Keratinocyte (primary cell): ENCODE measurements at regions not wholly inside any gene's neighbourhood (a gene's known extent, or its start where the extent isn't known, plus 50 kb on each side); places are given as distances from the start of the nearest gene placed in this dataset.

Experiments
- CTCF ChIP-seq, 3 experiments: IDR thresholded peaks in 1 of 3; conservative IDR thresholded peaks in 1 of 3; optimal IDR thresholded peaks in 1 of 3; 2 replicates in 2 of 3; 3 replicates in 1 of 3; pipeline versions ENCODE3 to v1.5.1; 2011; ENCODE audit warnings: low read length in 3 of 3, mild to moderate bottlenecking in 3 of 3, moderate library complexity in 2 of 3, control low read depth in 1 of 3, inconsistent platforms in 1 of 3; ENCODE audit not compliant: insufficient read depth in 2 of 3; ENCODE audit errors: extremely low read depth in 1 of 3
- EZH2 ChIP-seq: IDR thresholded peaks from one replicate; pipeline ENCODE4 v1.6.1; 2012; ENCODE audit warnings: inconsistent platforms, mild to moderate bottlenecking, low read length, moderate library complexity

GRCh38 chr12:4015225-4016091, 142.3 kb upstream of the PARP11 start:
- TF ChIP-seq EZH2, result no peak
- TF ChIP-seq CTCF (optimal IDR thresholded peaks at IDR 0.05 in 1 of 3, IDR thresholded peaks at IDR 0.05 in 1 of 3, conservative IDR thresholded peaks at IDR 0.05 in 1 of 3; ENCODE audit: extremely low read depth in 1 of 3, insufficient read depth in 2 of 3, low read length in 3 of 3), result no peak
